GM03348 (cell line): ENCODE measurements at regions not wholly inside any gene's neighbourhood (a gene's known extent, or its start where the extent isn't known, plus 50 kb on each side); places are given as distances from the start of the nearest gene placed in this dataset.

Experiments used
- DNase-seq: peaks from one replicate; pipeline ENCODE4 v3.0.0; 2012; ENCODE audit warnings: low spot score

- no peak for DNase-seq
Measured at GRCh38 chr6:165823609-165824326, 160.7 kb upstream of the PDE10A start.

- no peak for DNase-seq
Measured at GRCh38 chr6:165822501-165822900, 159.5 kb upstream of the PDE10A start.

GRCh38 chr6:165821754-165822153, 158.7 kb upstream of the PDE10A start:
- no peak for DNase-seq

- no peak for DNase-seq
Measured at GRCh38 chr6:165820934-165821333, 157.9 kb upstream of the PDE10A start.

GRCh38 chr6:165820407-165820806, 157.4 kb upstream of the PDE10A start:
- no peak for DNase-seq

- no peak for DNase-seq
Measured at GRCh38 chr6:165819394-165819793, 156.4 kb upstream of the PDE10A start.

- no peak for DNase-seq
Measured at GRCh38 chr6:165818200-165818599, 155.2 kb upstream of the PDE10A start.

- no peak for DNase-seq
Measured at GRCh38 chr6:165817771-165818170, 154.7 kb upstream of the PDE10A start.

- no peak for DNase-seq
Measured at GRCh38 chr6:165817148-165817547, 154.1 kb upstream of the PDE10A start.

- no peak for DNase-seq
Measured at GRCh38 chr6:165814679-165815078, 151.6 kb upstream of the PDE10A start.

- no peak for DNase-seq
Measured at GRCh38 chr6:165811512-165811911, 148.5 kb upstream of the PDE10A start.

GRCh38 chr6:165808021-165808420, 145.0 kb upstream of the PDE10A start:
- no peak for DNase-seq

- DNase-seq = no peak
Measured at GRCh38 chr6:165807249-165807960, 144.4 kb upstream of the PDE10A start.

GRCh38 chr6:165806126-165806810, 143.2 kb upstream of the PDE10A start:
- DNase-seq = no peak

- DNase-seq = no peak
Measured at GRCh38 chr6:165805636-165806035, 142.6 kb upstream of the PDE10A start.

- no peak for DNase-seq
Measured at GRCh38 chr6:165805067-165805555, 142.1 kb upstream of the PDE10A start.

GRCh38 chr6:165804331-165805066, 141.5 kb upstream of the PDE10A start:
- no peak for DNase-seq

- no peak for DNase-seq
Measured at GRCh38 chr6:165800337-165800736, 137.3 kb upstream of the PDE10A start.

GRCh38 chr6:165799391-165800153, 136.5 kb upstream of the PDE10A start:
- no peak for DNase-seq

- DNase-seq = no peak
Measured at GRCh38 chr6:165798991-165799390, 135.9 kb upstream of the PDE10A start.

- no peak for DNase-seq
Measured at GRCh38 chr6:165794179-165794601, 131.1 kb upstream of the PDE10A start.
